ENCODE measurements at regions not wholly inside any gene's neighbourhood (a gene's known extent, or its start where the extent isn't known, plus 50 kb on each side); places are given as distances from the start of the nearest gene placed in this dataset.

DNA sequence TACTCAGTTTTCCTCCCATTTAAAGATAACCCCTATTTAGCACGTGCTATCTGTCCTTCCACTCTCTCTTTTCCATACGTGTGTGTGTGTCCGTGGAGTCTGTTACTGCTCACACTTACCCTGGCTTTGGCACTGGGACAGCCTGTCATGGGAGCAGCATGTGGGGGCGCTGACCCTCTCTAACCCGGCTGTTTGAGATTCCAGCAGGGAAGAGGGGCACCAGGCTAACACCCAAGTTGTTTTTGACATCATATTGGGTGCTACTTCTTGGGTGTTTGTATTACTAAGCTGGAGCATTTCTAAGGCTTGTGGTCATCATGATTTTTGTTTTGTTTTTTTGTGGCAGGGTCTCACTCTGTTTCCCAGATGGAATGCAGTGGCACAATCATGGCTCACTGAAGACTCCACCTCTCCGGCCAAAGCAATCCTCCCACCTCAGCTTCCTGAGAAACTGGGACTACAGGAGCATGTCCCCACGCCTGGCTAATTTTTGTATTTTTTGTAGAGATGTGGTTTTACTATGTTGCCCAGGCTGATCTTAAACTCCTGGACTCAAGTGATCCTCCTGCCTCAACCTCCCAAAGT lies 56.9 kb upstream of the SIMC1 start:
- no peak for DNase-seq

DNA sequence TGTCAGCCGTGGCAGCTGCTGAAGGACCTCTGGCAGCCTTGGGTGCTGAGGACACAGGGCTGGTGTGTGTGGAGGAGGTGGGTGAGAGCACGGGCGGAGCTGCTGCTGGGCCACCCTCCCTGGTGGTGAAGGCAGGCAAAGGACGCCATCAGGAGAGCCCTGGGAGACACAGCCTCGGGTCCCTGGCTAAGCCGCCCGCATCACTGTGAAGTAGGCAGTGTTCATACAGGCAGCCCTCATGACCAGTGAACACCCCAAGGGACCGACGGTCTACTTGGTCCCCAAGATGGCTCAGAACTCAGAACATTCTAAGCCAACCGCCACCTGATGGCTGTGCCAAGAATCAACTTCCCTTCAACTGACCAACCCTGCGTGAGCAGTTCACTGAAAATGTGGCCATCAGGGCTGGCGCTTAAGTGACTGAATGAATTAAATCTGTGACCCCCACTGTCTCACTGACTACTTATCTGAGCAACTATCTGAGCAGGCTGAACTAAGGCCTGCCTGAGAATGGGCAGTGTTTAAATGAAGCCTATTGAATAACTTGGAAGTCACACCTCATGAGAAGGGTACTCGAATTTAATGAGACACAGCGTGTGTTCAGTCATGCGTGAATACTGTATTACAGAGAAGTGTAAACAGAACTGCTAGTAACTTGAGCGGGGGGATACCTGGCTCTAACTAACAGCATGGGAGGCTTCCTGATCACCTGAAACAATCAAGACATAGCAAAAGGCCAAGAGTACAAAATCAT lies 54.7 kb upstream of the SIMC1 start:
- DNase-seq = no peak

DNA sequence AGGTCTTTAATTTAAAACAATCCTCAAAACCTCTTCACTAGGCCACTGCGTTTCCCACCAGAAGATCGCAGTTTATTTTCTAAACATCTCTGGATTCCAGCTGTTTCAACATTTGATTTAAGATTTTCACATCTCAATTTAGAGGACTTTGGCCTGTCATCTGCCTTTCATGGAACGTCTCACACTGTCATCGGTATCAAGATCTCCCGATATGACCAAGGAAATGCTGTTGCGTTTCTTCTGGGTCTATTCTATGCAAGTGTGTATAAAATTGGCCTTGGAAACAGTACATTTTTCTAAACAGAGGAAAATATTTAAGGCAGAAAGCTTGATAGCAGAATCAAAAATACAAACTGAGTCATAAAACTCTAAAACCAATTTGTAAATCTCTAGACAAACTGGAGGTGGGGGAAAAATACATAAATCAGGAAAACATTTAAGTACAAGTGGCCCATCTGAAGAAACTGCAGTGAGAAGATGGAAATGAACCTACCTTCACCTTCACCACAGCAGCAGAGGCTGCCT lies 53.6 kb upstream of the SIMC1 start:
- no peak for DNase-seq

DNA sequence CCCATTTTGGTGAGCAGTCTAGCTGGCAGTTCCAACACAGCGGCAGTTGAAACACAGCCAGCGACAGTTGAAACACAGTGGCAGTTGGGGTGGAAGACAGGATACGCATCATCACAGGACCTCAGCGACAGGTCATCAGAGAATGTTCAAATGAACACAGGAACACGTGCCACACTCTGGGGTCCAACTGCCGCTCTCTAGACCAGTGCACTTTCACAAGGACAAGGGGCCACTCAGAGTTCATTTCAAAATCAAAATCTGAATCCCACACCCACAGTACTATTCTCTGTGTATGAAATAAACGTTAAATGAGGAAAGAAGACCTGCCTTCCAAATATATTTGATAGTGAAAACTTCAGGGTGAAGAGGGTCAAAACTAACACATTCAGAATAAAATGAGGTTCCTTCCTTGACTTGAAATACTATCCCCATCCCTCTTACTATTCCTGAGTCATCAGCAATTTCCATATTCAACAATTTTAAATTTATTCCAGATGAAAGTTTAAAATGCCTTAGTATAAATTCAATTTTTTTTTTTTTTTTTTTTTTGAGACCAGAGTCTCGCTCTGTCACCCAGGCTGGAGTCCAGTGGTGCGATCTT lies 53.0 kb upstream of the SIMC1 start:
- no peak for DNase-seq

DNA sequence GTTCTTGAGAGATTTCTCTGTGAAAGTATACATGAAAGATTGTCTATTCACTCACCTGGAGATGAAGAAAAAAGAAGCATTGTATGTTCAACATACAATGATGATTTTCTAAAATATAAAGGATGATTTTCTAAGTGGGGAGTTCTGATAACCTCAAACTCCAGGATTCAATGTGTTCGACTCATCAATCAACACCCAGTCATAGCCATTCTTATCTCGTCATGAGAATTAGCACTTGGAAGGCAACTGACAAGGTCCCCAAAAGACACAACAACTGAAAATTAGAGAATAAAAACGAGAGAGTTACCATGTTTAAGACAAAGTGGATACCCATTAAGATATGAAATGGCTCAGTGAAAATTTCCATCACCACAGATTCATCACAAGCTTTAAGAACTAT lies 52.1 kb upstream of the SIMC1 start:
- DNase-seq = no peak

DNA sequence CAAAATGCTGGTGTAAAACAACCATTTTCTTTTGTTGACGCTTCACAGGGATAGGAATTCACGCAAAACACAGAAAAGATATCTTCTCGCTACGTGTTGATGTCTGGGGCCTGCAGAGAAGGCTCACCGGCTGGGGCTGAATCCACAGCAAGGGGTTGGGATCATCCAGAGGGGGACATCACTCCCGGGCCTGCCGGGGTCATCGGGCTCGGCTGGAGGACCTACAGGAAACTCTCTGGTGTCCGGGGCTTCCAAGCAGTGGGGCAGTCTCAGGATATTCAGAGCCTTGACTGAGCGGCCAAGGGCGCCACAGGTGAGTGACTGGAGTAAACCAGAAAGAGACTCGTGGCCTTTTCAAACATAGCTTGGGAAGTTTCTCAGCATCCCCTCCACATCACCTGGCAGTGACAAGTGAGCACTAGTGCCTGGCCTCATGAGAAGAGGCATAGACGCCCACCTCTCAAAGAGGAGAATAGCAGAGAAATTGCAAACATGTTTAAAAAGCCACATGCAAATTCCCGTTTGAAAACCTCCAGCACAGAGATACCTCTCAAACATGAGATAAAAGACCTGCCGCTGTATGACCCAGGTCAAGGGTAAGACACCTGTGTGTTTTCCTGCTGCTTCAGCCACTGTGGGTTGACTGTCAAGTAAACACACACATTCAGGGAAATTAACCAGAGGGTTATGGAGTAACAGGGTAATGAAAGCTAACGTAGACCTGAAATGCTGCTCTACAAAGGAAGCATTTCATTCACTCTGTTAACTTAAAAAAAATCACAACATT lies 50.8 kb upstream of the SIMC1 start:
- no peak for DNase-seq

DNA sequence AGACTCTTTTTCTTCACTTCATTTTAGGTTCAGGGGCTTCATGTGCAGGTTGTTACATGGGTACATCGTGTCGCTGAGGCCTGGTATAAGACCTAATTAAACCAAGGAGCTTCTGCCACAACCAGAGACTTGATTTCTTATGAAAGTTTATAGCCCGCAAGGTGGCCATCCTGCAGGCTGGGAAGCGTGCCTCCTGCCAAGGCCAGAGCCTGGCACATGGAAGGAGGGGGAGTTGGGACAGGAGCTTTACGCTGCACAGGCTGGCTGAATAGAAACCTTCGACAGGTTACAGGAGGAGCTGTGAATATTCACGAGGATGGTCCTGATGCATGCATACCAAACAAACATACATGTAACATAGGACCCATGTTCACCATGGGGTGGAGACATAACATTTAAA lies 50.1 kb upstream of the SIMC1 start:
- DNase-seq = no peak

All from femur (tissue), 1 donor.